A549 (cell line): ENCODE measurements at regions not wholly inside any gene's neighbourhood (a gene's known extent, or its start where the extent isn't known, plus 50 kb on each side); places are given as distances from the start of the nearest gene placed in this dataset.

ENCODE experiments used
- ATAC-seq, 2 experiments: fragments of 200-7000 bp in 1 of 2; fragments of >200 bp in 1 of 2; cut with Nextera tagmentation in 1 of 2; cut with Tn5 transposase in 1 of 2; 3 replicates each; pipeline versions ENCODE4 v1.8.0 to v1.9.1; 2018 to 2020; ENCODE audit warnings: mild to moderate bottlenecking in 1 of 2, moderate library complexity in 1 of 2
- CTCF ChIA-PET: fragments of 300-600 bp; sonication (Branson Sonifier 250); formaldehyde crosslinking; extraction: SDS; loops from one replicate; lab custom pipeline; 2021; ENCODE audit warnings: antibody characterized with exemption, inconsistent platforms; lab: Yijun Ruan, JAX
- POLR2A ChIA-PET: fragments of 350-600 bp; formaldehyde crosslinking; extraction: SDS; loops from one replicate; lab custom pipeline; 2021; ENCODE audit warnings: antibody characterized with exemption, inconsistent platforms; lab: Yijun Ruan, JAX
- DNase-seq, 2 experiments: peaks; one replicate each; pipeline versions ENCODE4 v3.0.0 to v3.0.0-alpha.2; 2011 to 2016; ENCODE audit warnings: low read depth in 1 of 2, low spot score in 1 of 2
- FAIRE-seq: peaks from 2 replicates; lab custom pipeline; 2011; peaks lifted over from hg19 to GRCh38; lab: Jason Lieb, UNC
- H3K27ac ChIP-seq, 2 experiments: fragments of >200 bp; sonication (Bioruptor Twin); formaldehyde crosslinking; 3 replicates each; pipeline ENCODE4 v1.5.1; 2016 to 2017
- H3K4me1 ChIP-seq: fragments of >200 bp; sonication (Bioruptor Twin); formaldehyde crosslinking; 3 replicates; pipeline ENCODE4 v1.6.1; 2016
- H3K4me2 ChIP-seq: fragments of >200 bp; sonication (Bioruptor Twin); formaldehyde crosslinking; 3 replicates; pipeline ENCODE4 v1.6.1; 2016
- H3K4me3 ChIP-seq: fragments of >200 bp; sonication (Bioruptor Twin); formaldehyde crosslinking; 3 replicates; pipeline ENCODE4 v1.5.1; 2016
- H3K9me3 ChIP-seq: fragments of >200 bp; sonication (Bioruptor Twin); formaldehyde crosslinking; 3 replicates; pipeline ENCODE4 v1.6.1; 2016
- CHD4 ChIP-seq: fragments of 200-600 bp; sonication (generic); IDR thresholded peaks from 2 replicates; pipeline ENCODE4 v1.6.1; 2016; ENCODE audit warnings: antibody characterized with exemption, mild to moderate bottlenecking, borderline replicate concordance
- EHMT2 ChIP-seq: fragments of 200-600 bp; sonication (generic); IDR thresholded peaks from 2 replicates; pipeline ENCODE4 v1.6.1; 2016; ENCODE audit warnings: antibody characterized with exemption, low read depth, mild to moderate bottlenecking, moderate library complexity
- FOSB ChIP-seq: fragments of 250-450 bp; sonication (Bioruptor Pico); IDR thresholded peaks from 2 replicates; pipeline ENCODE4 v1.5.0; 2020; ENCODE audit warnings: mild to moderate bottlenecking, moderate library complexity
- HDAC2 ChIP-seq: fragments of 200-600 bp; sonication (generic); IDR thresholded peaks from 2 replicates; pipeline ENCODE4 v1.6.1; 2016
- HEYL ChIP-seq: fragments of 250-450 bp; sonication (Bioruptor Pico); IDR thresholded peaks from 2 replicates; pipeline ENCODE4 v1.8.0; 2021; ENCODE audit warnings: mild to moderate bottlenecking, moderate library complexity
- HOXB13 ChIP-seq: fragments of 250-450 bp; sonication (Bioruptor Pico); IDR thresholded peaks from 2 replicates; pipeline ENCODE4 v1.5.0; 2020; ENCODE audit warnings: low read depth, mild to moderate bottlenecking, moderate library complexity
- JUN ChIP-seq, 2 experiments: fragments of >200 bp; sonication (Bioruptor Twin); formaldehyde crosslinking; IDR thresholded peaks; 2 replicates in 1 of 2; 3 replicates in 1 of 2; pipeline ENCODE4 v1.6.1; 2016 to 2017
- KDM1A ChIP-seq: fragments of 200-600 bp; sonication (generic); IDR thresholded peaks from 2 replicates; pipeline ENCODE4 v1.6.1; 2016; ENCODE audit warnings: low read depth, mild to moderate bottlenecking
- KDM5A ChIP-seq: fragments of 200-600 bp; sonication (generic); IDR thresholded peaks from 2 replicates; pipeline ENCODE4 v1.6.1; 2016; ENCODE audit warnings: antibody characterized with exemption, mild to moderate bottlenecking
- MYC ChIP-seq: IDR thresholded peaks from 2 replicates; pipeline ENCODE4 v1.6.1; 2012; ENCODE audit warnings: mild to moderate bottlenecking, inconsistent platforms, low read length, improper control_type of control experiment, borderline replicate concordance
- RAD21 ChIP-seq, 2 experiments: fragments of >200 bp in 1 of 2; sonication (Bioruptor Twin) in 1 of 2; formaldehyde crosslinking in 1 of 2; IDR thresholded peaks in 1 of 2; conservative IDR thresholded peaks in 1 of 2; 2 replicates in 1 of 2; 3 replicates in 1 of 2; pipeline ENCODE4 v1.6.1; 2012 to 2018; ENCODE audit warnings: inconsistent platforms in 1 of 2
- RARB ChIP-seq: fragments of 250-450 bp; sonication (Bioruptor Pico); IDR thresholded peaks from 2 replicates; pipeline ENCODE4 v1.8.0; 2021; ENCODE audit warnings: mild to moderate bottlenecking, moderate library complexity
- SMC3 ChIP-seq: fragments of >200 bp; sonication (Bioruptor Twin); formaldehyde crosslinking; IDR thresholded peaks from 3 replicates; pipeline ENCODE4 v1.6.1; 2018; ENCODE audit warnings: inconsistent platforms
- TFCP2L1 ChIP-seq: fragments of 250-450 bp; sonication (Bioruptor Pico); IDR thresholded peaks from 2 replicates; pipeline ENCODE4 v1.5.0; 2021; ENCODE audit warnings: mild to moderate bottlenecking
- ZC3H11A ChIP-seq: fragments of 450-650 bp; IDR thresholded peaks from 2 replicates; pipeline ENCODE4 v1.6.1; 2014; ENCODE audit warnings: antibody characterized with exemption, mild to moderate bottlenecking
- ZSCAN20 ChIP-seq: fragments of 250-450 bp; sonication (Bioruptor Pico); IDR thresholded peaks from 2 replicates; pipeline ENCODE4 v1.8.0; 2022; ENCODE audit warnings: mild to moderate bottlenecking, moderate library complexity
- WGBS: methylation state at CpG from one replicate; pipeline ENCODE4 v1.1.6; 2017; ENCODE audit errors: missing lambda C conversion rate; 5-methylcytosine and 5-hydroxymethylcytosine counted together
- TF ChIP-seq, protein P1 (sequence below): fragments of 150-350 bp; IDR thresholded peaks from 2 replicates; pipeline ENCODE4 v1.6.1; 2014; ENCODE audit warnings: low read depth, mild to moderate bottlenecking, low read length
- TF ChIP-seq, protein P2 (sequence below): IDR thresholded peaks from 2 replicates; pipeline ENCODE4 v1.6.1; 2012
- TF ChIP-seq, protein P3 (sequence below): fragments of >200 bp; sonication (Bioruptor Twin); formaldehyde crosslinking; IDR thresholded peaks from 3 replicates; pipeline ENCODE4 v1.6.1; 2016
- TF ChIP-seq, protein P4 (sequence below): fragments of 200-600 bp; sonication (generic); IDR thresholded peaks from 2 replicates; pipeline ENCODE4 v1.6.1; 2016; ENCODE audit warnings: antibody characterized with exemption, mild to moderate bottlenecking, moderate library complexity

DNA sequence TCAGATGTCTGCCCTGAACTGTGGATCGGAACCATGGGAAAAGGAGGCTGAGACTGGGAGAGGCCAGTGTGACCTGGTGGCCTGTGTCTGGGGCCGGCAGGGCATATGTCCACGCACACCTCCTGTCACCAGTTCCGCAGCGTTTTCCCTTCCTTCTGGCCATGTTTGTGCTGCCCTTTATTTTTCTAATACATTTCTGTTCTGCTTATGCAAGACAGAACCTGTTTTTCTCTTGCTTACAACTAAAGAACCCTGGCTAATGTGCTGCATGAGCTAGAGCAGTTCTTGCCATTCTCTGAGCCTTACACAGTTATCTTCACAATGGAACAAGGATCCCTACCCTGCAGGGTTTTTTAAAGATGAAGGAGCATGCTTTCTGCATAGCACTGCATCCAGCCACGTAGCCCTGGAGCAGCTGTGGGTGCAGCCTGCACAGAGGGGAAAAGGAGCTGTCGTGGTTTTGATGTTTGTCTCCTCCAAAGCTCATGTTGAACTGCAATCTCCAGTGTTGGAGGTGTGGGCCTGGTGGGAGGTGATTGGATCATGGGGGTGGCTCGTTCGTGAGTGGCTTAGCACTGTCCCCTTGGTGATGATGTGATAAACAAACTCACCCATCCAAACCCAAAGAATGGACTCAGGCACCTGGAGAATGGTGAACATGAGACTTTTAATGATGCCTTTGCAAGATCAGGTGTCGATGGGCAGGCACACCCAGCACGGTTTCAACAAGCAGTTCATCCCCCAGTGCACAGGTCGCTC, 84.8 kb upstream of the SHANK2 start:
- no peak overlapping the region for H3K4me3 ChIP-seq
- ChIA-PET CTCF (interaction anchor here (1.5 to 7.4 kb wide), 2 partner anchors 6 to 231 kb away, joined by 3 to 42 read pairs; no protein-coding TSS in a partner anchor), POLR2A (no interaction called here)
- ATAC-seq, result no peak
- H3K4me1 ChIP-seq, result no peaks in the 10 kb centered on the region
- no peak for TF ChIP-seq HDAC2
- TF ChIP-seq EHMT2, result no peak
- no peak for TF ChIP-seq FOSB (CRISPR knock-in tag)
- no peak for TF ChIP-seq SMC3
- no peak for TF ChIP-seq JUN (IDR thresholded peaks at IDR 0.05)
- TF ChIP-seq HEYL, result no peak
- TF ChIP-seq RAD21 (conservative IDR thresholded peaks at IDR 0.05 in 1 of 2, IDR thresholded peaks at IDR 0.05 in 1 of 2), result no peak
- TF ChIP-seq, protein P1, sequence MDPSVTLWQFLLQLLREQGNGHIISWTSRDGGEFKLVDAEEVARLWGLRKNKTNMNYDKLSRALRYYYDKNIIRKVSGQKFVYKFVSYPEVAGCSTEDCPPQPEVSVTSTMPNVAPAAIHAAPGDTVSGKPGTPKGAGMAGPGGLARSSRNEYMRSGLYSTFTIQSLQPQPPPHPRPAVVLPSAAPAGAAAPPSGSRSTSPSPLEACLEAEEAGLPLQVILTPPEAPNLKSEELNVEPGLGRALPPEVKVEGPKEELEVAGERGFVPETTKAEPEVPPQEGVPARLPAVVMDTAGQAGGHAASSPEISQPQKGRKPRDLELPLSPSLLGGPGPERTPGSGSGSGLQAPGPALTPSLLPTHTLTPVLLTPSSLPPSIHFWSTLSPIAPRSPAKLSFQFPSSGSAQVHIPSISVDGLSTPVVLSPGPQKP, result no peak
- TF ChIP-seq ZSCAN20 (CRISPR knock-in tag), result no peak
- TF ChIP-seq HOXB13 (CRISPR knock-in tag), result no peak
- TF ChIP-seq RARB (CRISPR knock-in tag), result no peak
- no peak for TF ChIP-seq KDM1A
- TF ChIP-seq, protein P2, sequence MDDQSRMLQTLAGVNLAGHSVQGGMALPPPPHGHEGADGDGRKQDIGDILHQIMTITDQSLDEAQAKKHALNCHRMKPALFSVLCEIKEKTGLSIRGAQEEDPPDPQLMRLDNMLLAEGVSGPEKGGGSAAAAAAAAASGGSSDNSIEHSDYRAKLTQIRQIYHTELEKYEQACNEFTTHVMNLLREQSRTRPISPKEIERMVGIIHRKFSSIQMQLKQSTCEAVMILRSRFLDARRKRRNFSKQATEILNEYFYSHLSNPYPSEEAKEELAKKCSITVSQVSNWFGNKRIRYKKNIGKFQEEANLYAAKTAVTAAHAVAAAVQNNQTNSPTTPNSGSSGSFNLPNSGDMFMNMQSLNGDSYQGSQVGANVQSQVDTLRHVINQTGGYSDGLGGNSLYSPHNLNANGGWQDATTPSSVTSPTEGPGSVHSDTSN, result no peak
- no peak for TF ChIP-seq CHD4
- no peak for TF ChIP-seq KDM5A
- no peak for TF ChIP-seq MYC
- TF ChIP-seq, protein P3, sequence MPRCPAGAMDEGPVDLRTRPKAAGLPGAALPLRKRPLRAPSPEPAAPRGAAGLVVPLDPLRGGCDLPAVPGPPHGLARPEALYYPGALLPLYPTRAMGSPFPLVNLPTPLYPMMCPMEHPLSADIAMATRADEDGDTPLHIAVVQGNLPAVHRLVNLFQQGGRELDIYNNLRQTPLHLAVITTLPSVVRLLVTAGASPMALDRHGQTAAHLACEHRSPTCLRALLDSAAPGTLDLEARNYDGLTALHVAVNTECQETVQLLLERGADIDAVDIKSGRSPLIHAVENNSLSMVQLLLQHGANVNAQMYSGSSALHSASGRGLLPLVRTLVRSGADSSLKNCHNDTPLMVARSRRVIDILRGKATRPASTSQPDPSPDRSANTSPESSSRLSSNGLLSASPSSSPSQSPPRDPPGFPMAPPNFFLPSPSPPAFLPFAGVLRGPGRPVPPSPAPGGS, result no peak
- TF ChIP-seq, protein P4, sequence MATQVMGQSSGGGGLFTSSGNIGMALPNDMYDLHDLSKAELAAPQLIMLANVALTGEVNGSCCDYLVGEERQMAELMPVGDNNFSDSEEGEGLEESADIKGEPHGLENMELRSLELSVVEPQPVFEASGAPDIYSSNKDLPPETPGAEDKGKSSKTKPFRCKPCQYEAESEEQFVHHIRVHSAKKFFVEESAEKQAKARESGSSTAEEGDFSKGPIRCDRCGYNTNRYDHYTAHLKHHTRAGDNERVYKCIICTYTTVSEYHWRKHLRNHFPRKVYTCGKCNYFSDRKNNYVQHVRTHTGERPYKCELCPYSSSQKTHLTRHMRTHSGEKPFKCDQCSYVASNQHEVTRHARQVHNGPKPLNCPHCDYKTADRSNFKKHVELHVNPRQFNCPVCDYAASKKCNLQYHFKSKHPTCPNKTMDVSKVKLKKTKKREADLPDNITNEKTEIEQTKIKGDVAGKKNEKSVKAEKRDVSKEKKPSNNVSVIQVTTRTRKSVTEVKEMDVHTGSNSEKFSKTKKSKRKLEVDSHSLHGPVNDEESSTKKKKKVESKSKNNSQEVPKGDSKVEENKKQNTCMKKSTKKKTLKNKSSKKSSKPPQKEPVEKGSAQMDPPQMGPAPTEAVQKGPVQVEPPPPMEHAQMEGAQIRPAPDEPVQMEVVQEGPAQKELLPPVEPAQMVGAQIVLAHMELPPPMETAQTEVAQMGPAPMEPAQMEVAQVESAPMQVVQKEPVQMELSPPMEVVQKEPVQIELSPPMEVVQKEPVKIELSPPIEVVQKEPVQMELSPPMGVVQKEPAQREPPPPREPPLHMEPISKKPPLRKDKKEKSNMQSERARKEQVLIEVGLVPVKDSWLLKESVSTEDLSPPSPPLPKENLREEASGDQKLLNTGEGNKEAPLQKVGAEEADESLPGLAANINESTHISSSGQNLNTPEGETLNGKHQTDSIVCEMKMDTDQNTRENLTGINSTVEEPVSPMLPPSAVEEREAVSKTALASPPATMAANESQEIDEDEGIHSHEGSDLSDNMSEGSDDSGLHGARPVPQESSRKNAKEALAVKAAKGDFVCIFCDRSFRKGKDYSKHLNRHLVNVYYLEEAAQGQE, result no peak
- TF ChIP-seq TFCP2L1 (CRISPR knock-in tag), result no peak
- TF ChIP-seq ZC3H11A, result no peak
- peaks cover 20% of the 10 kb centered on the region for H3K9me3 ChIP-seq
- H3K27ac ChIP-seq, result no peak overlapping the region
- DNase-seq, result no peak
- WGBS, result 54% methylated on average over 12 of the region's 12 CpGs
- H3K4me2 ChIP-seq, result no peak overlapping the region
- no peak for FAIRE-seq
